ENCODE measurements at regions not wholly inside any gene's neighbourhood (a gene's known extent, or its start where the extent isn't known, plus 50 kb on each side); places are given as distances from the start of the nearest gene placed in this dataset.

DNA sequence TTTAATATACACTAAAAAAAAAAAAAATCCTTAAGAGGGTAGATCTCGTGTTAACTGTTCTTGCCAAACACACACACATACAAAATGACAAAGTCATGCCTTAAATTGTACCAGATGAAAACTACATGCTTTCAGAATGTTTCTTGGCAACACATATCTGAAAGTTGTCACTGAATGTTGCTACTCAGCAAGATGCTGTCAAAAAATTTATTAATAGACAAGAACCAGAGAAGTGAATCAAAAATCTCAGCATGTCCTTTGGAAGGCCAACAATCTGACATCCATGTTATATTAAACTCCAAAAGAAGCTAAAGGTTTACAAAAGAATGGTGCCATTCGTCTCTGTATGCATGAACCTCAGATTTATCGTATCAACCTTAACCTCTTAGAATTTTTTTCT, 1746.2 kb upstream of the PRR20A start:
- TF ChIP-seq LEF1 (IDR thresholded peaks at IDR 0.05; ENCODE audit: borderline replicate concordance) (no peak), L3MBTL2 (conservative IDR thresholded peaks at IDR 0.05) (no peak), ARNT (IDR thresholded peaks at IDR 0.05) (no peak), CTBP1 (IDR thresholded peaks at IDR 0.05; ENCODE audit: borderline replicate concordance) (no peak), SUZ12 (IDR thresholded peaks at IDR 0.05) (no peak), ZNF384 (IDR thresholded peaks at IDR 0.05) (no peak), NFRKB (IDR thresholded peaks at IDR 0.05) (no peak), FOXA1 (IDR thresholded peaks at IDR 0.05) (no peak), FOXM1 (IDR thresholded peaks at IDR 0.05; ENCODE audit: borderline replicate concordance) (no peak), FOXK2 (IDR thresholded peaks at IDR 0.05) (no peak), ELF4 (IDR thresholded peaks at IDR 0.05) (no peak), SP1 (IDR thresholded peaks at IDR 0.05) (no peak)
- TF ChIP-seq, protein P1, sequence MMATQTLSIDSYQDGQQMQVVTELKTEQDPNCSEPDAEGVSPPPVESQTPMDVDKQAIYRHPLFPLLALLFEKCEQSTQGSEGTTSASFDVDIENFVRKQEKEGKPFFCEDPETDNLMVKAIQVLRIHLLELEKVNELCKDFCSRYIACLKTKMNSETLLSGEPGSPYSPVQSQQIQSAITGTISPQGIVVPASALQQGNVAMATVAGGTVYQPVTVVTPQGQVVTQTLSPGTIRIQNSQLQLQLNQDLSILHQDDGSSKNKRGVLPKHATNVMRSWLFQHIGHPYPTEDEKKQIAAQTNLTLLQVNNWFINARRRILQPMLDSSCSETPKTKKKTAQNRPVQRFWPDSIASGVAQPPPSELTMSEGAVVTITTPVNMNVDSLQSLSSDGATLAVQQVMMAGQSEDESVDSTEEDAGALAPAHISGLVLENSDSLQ (IDR thresholded peaks at IDR 0.05) = no peak
- DNase-seq (ENCODE audit: extremely low spot score) = no peak
- CTCF ChIA-PET = no interaction called here
- POLR2A ChIA-PET = no interaction called here

DNA sequence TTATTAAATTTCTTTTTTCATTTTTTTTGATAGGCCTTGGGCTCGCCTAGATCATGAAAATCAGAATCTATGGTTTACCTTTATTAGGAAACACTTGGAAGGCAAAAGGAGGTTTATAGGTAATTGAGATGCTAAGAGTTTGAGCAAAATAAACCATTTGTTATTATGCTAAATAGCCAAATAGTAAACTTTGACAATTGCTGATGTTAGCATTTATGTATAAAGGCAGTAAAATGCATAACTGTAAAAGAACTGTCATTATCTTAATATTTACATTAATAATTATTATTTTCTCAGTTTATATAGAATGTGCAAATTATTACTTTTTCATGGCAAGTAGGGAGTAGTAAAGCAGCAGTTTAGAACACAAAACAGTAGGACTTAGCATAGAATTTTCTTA, 1737.8 kb upstream of the PRR20A start:
- ChIA-PET POLR2A (no interaction called here), CTCF (interaction anchor here (0.7 kb wide), 1 partner anchor 1620 kb away, joined by 3 read pairs; no protein-coding TSS in a partner anchor)
- no peak for TF ChIP-seq CTBP1 (IDR thresholded peaks at IDR 0.05; ENCODE audit: borderline replicate concordance)
- no peak for TF ChIP-seq TARDBP (IDR thresholded peaks at IDR 0.05)
- TF ChIP-seq ARNT (IDR thresholded peaks at IDR 0.05) = no peak
- no peak for TF ChIP-seq LEF1 (IDR thresholded peaks at IDR 0.05; ENCODE audit: borderline replicate concordance)
- TF ChIP-seq BHLHE40 (IDR thresholded peaks at IDR 0.05; ENCODE audit: borderline replicate concordance) = no peak
- no peak for TF ChIP-seq FOXK2 (IDR thresholded peaks at IDR 0.05)
- TF ChIP-seq FOXM1 (IDR thresholded peaks at IDR 0.05; ENCODE audit: borderline replicate concordance) = no peak
- DNase-seq (ENCODE audit: extremely low spot score) = no peak

DNA sequence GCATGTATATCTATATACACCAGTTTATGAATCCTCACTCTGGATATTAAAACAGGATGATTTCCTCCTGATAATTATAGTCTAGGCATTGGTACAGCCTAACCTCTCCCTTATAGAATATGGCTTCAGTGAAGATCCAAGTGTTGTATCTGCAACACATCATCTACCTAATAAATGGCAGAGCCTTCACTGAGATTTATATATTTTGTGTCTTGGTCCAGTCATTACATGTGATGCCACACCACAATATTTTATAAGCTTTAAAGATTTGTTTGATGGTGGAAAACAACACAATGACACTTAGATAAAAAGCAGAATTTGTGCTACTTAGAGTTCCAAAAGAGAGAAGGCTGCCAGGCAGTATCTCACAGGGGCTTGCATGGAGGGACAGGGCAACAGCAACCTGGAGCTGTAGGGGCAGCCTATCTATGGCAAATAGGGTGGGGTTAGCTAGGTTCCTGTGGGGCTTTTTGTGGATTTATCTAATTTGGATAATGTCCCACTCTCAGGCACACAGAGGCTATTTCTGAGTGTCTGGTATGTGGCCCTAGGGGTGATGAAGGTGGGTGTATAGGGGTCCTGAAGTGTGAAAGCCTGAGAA, 1736.7 kb upstream of the PRR20A start:
- no peak for DNase-seq (ENCODE audit: extremely low spot score)
- TF ChIP-seq BHLHE40 (IDR thresholded peaks at IDR 0.05; ENCODE audit: borderline replicate concordance) (no peak), FOXK2 (IDR thresholded peaks at IDR 0.05) (no peak), FOXA1 (IDR thresholded peaks at IDR 0.05) (no peak), ELF4 (IDR thresholded peaks at IDR 0.05) (no peak), ZNF384 (IDR thresholded peaks at IDR 0.05) (no peak), L3MBTL2 (conservative IDR thresholded peaks at IDR 0.05) (no peak), ARNT (IDR thresholded peaks at IDR 0.05) (no peak), FOXM1 (IDR thresholded peaks at IDR 0.05; ENCODE audit: borderline replicate concordance) (no peak), SUZ12 (IDR thresholded peaks at IDR 0.05) (no peak), TARDBP (IDR thresholded peaks at IDR 0.05) (no peak), SP1 (IDR thresholded peaks at IDR 0.05) (no peak), HDGF (IDR thresholded peaks at IDR 0.05; ENCODE audit: borderline replicate concordance) (no peak), CTBP1 (IDR thresholded peaks at IDR 0.05; ENCODE audit: borderline replicate concordance) (no peak), LEF1 (IDR thresholded peaks at IDR 0.05; ENCODE audit: borderline replicate concordance) (no peak), NFRKB (IDR thresholded peaks at IDR 0.05) (no peak)
- TF ChIP-seq, protein P1 (IDR thresholded peaks at IDR 0.05) = no peak
- ChIA-PET POLR2A (no interaction called here), CTCF (interaction anchor here (0.5 kb wide), 1 partner anchor 254 kb away, joined by 3 read pairs; no protein-coding TSS in a partner anchor)

DNA sequence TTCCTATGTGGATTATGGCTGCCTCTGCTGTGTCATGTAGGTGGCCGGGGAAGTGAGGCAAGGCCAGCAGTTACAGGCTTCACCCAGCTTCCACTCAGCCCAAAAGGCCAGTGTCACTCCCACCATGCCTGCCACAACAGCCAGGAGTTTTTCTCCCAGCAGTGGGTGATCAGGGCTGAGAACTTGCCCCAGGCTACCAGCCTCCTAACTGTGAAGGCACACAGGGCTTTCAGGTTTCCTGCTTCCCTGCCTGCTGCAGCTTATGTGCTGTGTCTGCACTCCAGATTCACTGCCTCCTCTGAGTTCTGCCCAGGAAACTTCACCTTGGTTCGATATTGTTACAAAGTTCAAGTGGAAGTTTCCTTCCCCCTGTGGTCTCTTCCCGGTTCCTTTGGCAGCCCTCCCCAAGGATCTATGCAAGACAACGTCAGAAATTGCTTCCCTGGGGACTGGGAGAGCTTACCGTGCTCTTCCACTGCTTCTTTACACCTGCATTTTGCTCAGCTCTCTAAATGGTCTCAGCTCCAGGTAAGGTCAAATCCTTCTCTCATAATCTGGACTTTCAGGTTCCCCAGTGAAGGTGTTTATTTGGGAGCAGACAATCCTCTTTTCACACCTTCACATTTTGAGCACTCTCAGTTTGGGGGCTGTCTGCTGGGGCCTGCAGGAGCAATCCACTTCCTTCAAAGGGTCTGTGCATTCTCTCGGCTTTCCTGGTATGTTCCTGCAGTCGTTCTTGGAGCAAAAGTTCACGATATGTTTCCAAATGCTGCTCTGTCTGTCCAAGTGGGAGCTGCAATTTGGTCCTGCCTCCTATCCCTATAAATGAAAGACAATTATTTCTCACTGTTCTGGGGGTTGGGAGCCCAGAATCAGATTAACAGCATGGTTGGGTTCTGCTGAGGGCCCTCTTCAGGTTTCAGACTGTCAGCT, 1730.1 kb upstream of the PRR20A start:
- TF ChIP-seq FOXK2 (IDR thresholded peaks at IDR 0.05) = no peak
- no peak for TF ChIP-seq NFRKB (IDR thresholded peaks at IDR 0.05)
- no peak for TF ChIP-seq SUZ12 (IDR thresholded peaks at IDR 0.05)
- no peak for TF ChIP-seq HDGF (IDR thresholded peaks at IDR 0.05; ENCODE audit: borderline replicate concordance)
- TF ChIP-seq ZNF384 (IDR thresholded peaks at IDR 0.05) = no peak
- TF ChIP-seq TARDBP (IDR thresholded peaks at IDR 0.05) = no peak
- TF ChIP-seq ELF4 (IDR thresholded peaks at IDR 0.05) = no peak
- TF ChIP-seq, protein P1 (IDR thresholded peaks at IDR 0.05) = no peak
- TF ChIP-seq BHLHE40 (IDR thresholded peaks at IDR 0.05; ENCODE audit: borderline replicate concordance) = no peak
- ChIA-PET CTCF (no interaction called here), POLR2A (no interaction called here)
- DNase-seq (ENCODE audit: extremely low spot score) = no peak

DNA sequence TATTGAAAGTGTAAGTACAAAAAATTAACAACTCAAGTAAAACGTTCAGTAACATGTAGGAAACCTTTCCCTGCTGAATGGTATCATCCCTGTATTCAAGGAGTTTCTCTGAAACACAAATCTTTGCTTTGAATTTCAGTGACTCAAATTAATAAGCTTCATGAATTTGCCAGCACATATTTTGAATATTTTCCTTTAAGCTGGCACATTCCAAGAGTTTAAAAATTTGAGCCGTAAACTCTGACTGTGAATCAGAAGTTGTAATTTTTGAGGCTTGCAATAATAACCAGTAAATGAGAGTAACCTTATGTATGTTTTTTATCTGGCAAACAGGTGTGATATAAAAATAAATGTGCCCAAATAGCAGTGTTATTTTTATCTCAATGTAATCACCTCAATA, 1722.6 kb upstream of the PRR20A start:
- no peak for DNase-seq (ENCODE audit: extremely low spot score)
- ChIA-PET POLR2A (no interaction called here), CTCF (no interaction called here)
- TF ChIP-seq FOXM1 (IDR thresholded peaks at IDR 0.05; ENCODE audit: borderline replicate concordance) = no peak
- TF ChIP-seq BHLHE40 (IDR thresholded peaks at IDR 0.05; ENCODE audit: borderline replicate concordance) = no peak
- no peak for TF ChIP-seq ELF4 (IDR thresholded peaks at IDR 0.05)
- no peak for TF ChIP-seq NFRKB (IDR thresholded peaks at IDR 0.05)
- TF ChIP-seq, protein P1 (IDR thresholded peaks at IDR 0.05) = no peak
- no peak for TF ChIP-seq FOXK2 (IDR thresholded peaks at IDR 0.05)
